Tibial artery (tissue), 4 donors: ENCODE measurements at regions not wholly inside any gene's neighbourhood (a gene's known extent, or its start where the extent isn't known, plus 50 kb on each side); places are given as distances from the start of the nearest gene placed in this dataset.

Experiments
- DNase-seq, 2 donors: peaks; one replicate each; pipeline ENCODE4 v3.0.0-alpha.2; 2019
- H3K27ac ChIP-seq, 2 donors: fragments of 200-600 bp; sonication (generic) in 1 of 2; 1 replicate in 1 of 2; 2 replicates in 1 of 2; pipeline ENCODE4 v1.5.1; 2018 to 2019; ENCODE audit warnings: mild to moderate bottlenecking in 1 of 2
- H3K27me3 ChIP-seq, 2 donors: fragments of 200-600 bp; sonication (generic) in 1 of 2; one replicate each; pipeline versions ENCODE4 v1.5.1 to v1.6.0; 2016 to 2019
- H3K36me3 ChIP-seq, 3 donors: fragments of 200-600 bp; sonication (generic) in 2 of 3; one replicate each; pipeline ENCODE4 v1.5.1; 2016 to 2019; ENCODE audit warnings: mild to moderate bottlenecking in 2 of 3
- H3K4me1 ChIP-seq, 4 donors: fragments of 200-600 bp; sonication (generic) in 2 of 4; 1 replicate in 3 of 4; 2 replicates in 1 of 4; pipeline ENCODE4 v1.5.1; 2016 to 2019
- H3K4me3 ChIP-seq, 2 donors: fragments of 200-600 bp; sonication (generic) in 1 of 2; 1 replicate in 1 of 2; 2 replicates in 1 of 2; pipeline ENCODE4 v1.5.1; 2018 to 2019; ENCODE audit warnings: mild to moderate bottlenecking in 2 of 2
- H3K9me3 ChIP-seq, 3 donors: fragments of 200-600 bp; sonication (generic) in 1 of 3; one replicate each; pipeline ENCODE4 v1.5.1; 2016 to 2019
- CTCF ChIP-seq, 2 experiments: fragments of 200-600 bp in 1 of 2; fragments of 450-650 bp in 1 of 2; IDR thresholded peaks; one replicate each; pipeline ENCODE4 v1.5.1; 2017 to 2019; ENCODE audit warnings: antibody characterized with exemption in 2 of 2, mild to moderate bottlenecking in 1 of 2, moderate library complexity in 1 of 2
- intact Hi-C: fragments of 100-400 bp; cut with DNase I; formaldehyde crosslinking; loops from one replicate; pipeline ENCODE4 v1.15.0; 2023; ENCODE audit warnings: low total_unique reads

- peaks cover 0 to 24% (median 5%) of the 10 kb centered on the region in 4 donors for H3K4me1 ChIP-seq
- H3K27me3 ChIP-seq: no peaks in the 10 kb centered on the region
- no peak for TF ChIP-seq CTCF (IDR thresholded peaks at IDR 0.05)
- H3K9me3 ChIP-seq: peaks cover 0 to 4% (median 0%) of the 10 kb centered on the region in 3 donors
- no peak overlapping the region for H3K4me3 ChIP-seq
- intact Hi-C loops: no loop called here
- H3K27ac ChIP-seq: no peak overlapping the region
- DNase-seq: no peak
- no peaks in the 10 kb centered on the region for H3K36me3 ChIP-seq
Measured at GRCh38 chr12:93197067-93197593, 180.6 kb upstream of the NUDT4 start.

GRCh38 chr12:93198086-93198485 is 179.6 kb upstream of the NUDT4 start:
- no peak for DNase-seq
- Histone ChIP-seq H3K4me1 (peaks cover 0 to 19% (median 2%) of the 10 kb centered on the region in 4 donors), H3K36me3 (no peaks in the 10 kb centered on the region), H3K27ac (no peak overlapping the region), H3K9me3 (peaks cover 0 to 2% (median 0%) of the 10 kb centered on the region in 3 donors), H3K27me3 (no peaks in the 10 kb centered on the region), H3K4me3 (no peak overlapping the region)
- TF ChIP-seq CTCF (IDR thresholded peaks at IDR 0.05): no peak
- intact Hi-C loops: no loop called here

- DNase-seq: no peak
- intact Hi-C loops: no loop called here
- Histone ChIP-seq H3K4me1 (peaks cover 0 to 19% (median 2%) of the 10 kb centered on the region in 4 donors), H3K27me3 (no peaks in the 10 kb centered on the region), H3K9me3 (no peaks in the 10 kb centered on the region), H3K27ac (no peak overlapping the region), H3K36me3 (no peaks in the 10 kb centered on the region), H3K4me3 (no peak overlapping the region)
- no peak for TF ChIP-seq CTCF (IDR thresholded peaks at IDR 0.05)
Measured at GRCh38 chr12:93199831-93200236, 177.9 kb upstream of the NUDT4 start.

- TF ChIP-seq CTCF (IDR thresholded peaks at IDR 0.05): no peak
- Histone ChIP-seq H3K9me3 (no peaks in the 10 kb centered on the region), H3K27me3 (no peaks in the 10 kb centered on the region), H3K27ac (peak overlapping the region in 1 of 2 donors; percentile 33), H3K4me1 (peaks cover 0 to 19% (median 2%) of the 10 kb centered on the region in 4 donors), H3K4me3 (no peak overlapping the region), H3K36me3 (no peaks in the 10 kb centered on the region)
- peak in 1 of 2 donors; percentile 55 for DNase-seq
- intact Hi-C loops: no loop called here
Measured at GRCh38 chr12:93200291-93200917, 177.3 kb upstream of the NUDT4 start.

- Histone ChIP-seq H3K9me3 (no peaks in the 10 kb centered on the region), H3K27me3 (no peaks in the 10 kb centered on the region), H3K4me1 (peaks cover 0 to 19% (median 2%) of the 10 kb centered on the region in 4 donors), H3K4me3 (no peak overlapping the region), H3K27ac (no peak overlapping the region), H3K36me3 (no peaks in the 10 kb centered on the region)
- intact Hi-C loops: no loop called here
- DNase-seq: no peak
- TF ChIP-seq CTCF (IDR thresholded peaks at IDR 0.05): no peak
Measured at GRCh38 chr12:93201990-93202389, 175.7 kb upstream of the NUDT4 start.
